Midbrain (tissue), 1 donor: ENCODE measurements at regions not wholly inside any gene's neighbourhood (a gene's known extent, or its start where the extent isn't known, plus 50 kb on each side); places are given as distances from the start of the nearest gene placed in this dataset.
A peak's percentile ranks its signal among the peaks of the same experiment; 100 is the strongest.

Experiments
- DNase-seq: peaks from one replicate; lab custom pipeline; 2025; lab: John Stamatoyannopoulos, UW

- no peak for DNase-seq
Observed at GRCh38 chr10:24793648-24794379, 70.1 kb upstream of the ARHGAP21 start.

GRCh38 chr10:24792638-24793037 is 69.0 kb upstream of the ARHGAP21 start:
- DNase-seq = no peak

- DNase-seq = no peak
Observed at GRCh38 chr10:24791084-24791726, 67.5 kb upstream of the ARHGAP21 start.

- peak; percentile 86 for DNase-seq
Observed at GRCh38 chr10:24790599-24790998, 66.9 kb upstream of the ARHGAP21 start.

- DNase-seq = no peak
Observed at GRCh38 chr10:24790073-24790472, 66.4 kb upstream of the ARHGAP21 start.

GRCh38 chr10:24784923-24785322 is 61.2 kb upstream of the ARHGAP21 start:
- no peak for DNase-seq

- DNase-seq = peak; percentile 92
Observed at GRCh38 chr10:24784061-24784460, 60.4 kb upstream of the ARHGAP21 start.

GRCh38 chr10:24783504-24783903 is 59.8 kb upstream of the ARHGAP21 start:
- no peak for DNase-seq

- DNase-seq = no peak
Observed at GRCh38 chr10:24779737-24780136, 56.0 kb upstream of the ARHGAP21 start.

- DNase-seq = no peak
Observed at GRCh38 chr10:24778298-24778697, 54.6 kb upstream of the ARHGAP21 start.

- DNase-seq = no peak
Observed at GRCh38 chr10:24777196-24777595, 53.5 kb upstream of the ARHGAP21 start.

GRCh38 chr10:24773939-24774589 is 50.4 kb upstream of the ARHGAP21 start:
- DNase-seq = no peak
